CD4-positive, alpha-beta T cell treated with Interleukin-21 for 1 hour (primary cell): ENCODE measurements at regions not wholly inside any gene's neighbourhood (a gene's known extent, or its start where the extent isn't known, plus 50 kb on each side); places are given as distances from the start of the nearest gene placed in this dataset.

ENCODE experiments used
- DNase-seq: peaks from one replicate; pipeline ENCODE4 v3.0.0-alpha.2; 2020

DNA sequence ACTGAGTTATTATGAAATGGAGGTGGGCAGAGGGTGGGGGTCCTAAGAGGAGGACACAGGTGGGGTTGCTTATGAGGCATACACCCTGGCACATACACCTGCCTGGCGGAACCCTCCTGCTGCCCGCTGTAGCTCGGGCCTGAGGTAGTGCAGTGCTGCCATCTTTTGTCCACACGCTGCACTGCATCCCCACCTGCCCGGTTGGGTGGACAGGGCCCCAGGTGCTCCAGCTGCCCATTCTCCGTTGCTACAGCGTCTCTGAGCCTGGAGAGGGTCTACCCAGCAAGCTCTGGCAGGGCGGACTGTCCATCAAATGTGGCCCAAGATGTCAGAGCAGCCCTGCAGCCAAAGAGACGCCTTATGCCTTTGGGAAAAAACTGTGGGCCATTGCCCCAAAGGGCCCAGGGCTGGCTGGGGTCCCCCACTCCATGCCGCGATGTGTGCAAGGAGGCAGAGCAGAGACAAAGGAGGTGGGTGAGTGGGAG is 131.2 kb downstream of the BUD13 start:
- no peak for DNase-seq

DNA sequence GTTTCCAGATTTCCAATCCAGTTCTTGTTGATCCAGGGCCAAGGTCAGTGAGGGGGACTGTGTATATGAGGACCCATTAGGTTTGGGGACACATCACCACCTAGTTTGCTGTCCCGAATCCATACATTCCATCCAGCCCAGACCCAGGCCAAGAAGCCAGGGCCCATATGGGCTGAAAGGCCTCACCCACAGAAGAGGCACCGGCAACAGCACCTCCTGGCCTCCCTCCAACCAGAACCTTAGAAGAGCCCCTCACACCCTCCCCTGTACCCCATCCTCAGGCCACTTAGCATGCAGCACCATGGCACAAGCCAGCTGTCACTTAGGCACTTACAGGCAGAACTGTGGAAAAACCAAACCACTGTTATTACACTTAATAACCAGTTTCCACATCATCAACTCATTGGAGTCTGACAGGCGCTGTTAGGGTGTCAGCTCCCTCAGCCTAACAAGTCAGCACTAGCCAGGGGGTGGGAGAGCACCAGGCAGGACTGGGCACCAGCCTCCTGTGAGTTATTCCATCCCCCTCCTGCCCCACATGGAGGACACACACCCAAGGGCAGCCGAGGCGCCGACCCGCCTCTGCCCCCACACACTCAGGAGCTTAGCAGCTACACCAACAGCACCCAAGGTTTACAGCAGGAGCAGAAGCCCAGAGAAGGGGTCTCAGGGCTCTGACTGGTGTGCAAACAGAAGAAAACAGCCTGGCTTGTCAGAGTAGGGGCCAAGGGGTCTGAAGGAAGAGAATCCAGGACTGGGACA is 132.0 kb downstream of the BUD13 start:
- DNase-seq: no peak

DNA sequence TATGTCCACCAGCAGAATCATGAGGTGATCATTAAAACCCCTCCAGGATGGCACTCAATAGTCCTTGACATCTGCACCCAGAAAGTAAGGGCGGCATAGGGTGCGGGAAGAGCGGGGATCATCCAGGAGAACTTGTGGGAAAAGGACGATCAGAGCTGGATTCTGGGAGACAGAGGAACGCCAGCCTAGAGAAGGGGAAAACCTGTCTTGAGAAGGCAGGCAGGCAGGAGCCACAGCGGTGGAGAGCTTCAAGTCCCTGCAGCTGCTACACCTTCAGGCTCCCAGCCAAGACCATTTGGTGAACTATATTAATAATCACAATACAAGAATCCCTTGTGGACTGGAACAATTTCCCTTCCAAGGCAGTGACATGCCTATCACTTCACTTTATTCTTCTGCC is 134.3 kb downstream of the BUD13 start:
- DNase-seq: no peak

DNA sequence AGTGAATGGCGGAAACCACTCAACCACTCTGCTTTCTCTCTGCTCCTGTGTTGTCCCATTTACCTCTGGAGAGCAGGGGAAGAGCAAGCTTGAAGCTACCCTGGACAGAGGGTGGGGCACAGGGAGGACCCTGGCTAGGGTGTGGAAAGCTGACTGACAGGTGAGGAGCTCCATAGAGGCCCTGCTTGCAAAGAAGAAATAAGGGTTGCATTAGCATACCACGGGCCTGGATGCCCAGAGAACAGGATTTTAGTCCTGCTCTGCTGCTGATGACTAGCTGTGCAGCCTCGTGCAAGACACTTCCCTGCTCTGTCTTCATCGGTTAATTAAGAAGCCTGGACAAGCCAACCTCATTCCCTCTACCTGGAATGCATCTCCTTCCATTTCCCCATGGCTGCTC is 135.0 kb downstream of the BUD13 start:
- DNase-seq: no peak

DNA sequence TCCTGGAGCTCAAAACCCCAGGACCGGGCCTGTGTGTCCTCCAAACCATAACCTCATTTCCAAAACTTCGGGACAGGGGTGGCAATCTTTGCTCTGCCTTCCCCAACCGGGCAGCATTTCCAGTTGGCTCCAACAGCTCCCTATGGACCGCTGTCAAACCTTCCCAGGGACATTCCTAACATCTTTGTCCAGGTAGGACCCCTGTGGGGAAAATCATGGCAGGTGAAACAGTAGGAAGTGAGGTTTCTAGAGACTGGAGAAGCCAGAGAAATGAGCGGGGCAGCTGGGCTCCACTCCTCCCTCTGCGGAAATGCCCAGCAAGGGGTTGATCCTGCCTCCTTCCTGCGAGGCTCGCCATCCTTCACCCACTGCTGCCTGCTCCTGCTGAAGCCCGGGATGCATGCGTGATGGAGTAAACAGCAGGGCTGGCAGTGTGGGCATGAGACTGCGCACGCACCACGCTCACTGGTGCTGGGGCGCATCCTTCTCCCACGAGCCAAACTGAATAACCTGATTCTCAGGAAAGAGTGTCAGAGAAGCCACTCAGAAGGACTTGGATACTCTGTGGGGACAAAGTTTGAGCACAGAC is 136.4 kb downstream of the BUD13 start:
- no peak for DNase-seq

DNA sequence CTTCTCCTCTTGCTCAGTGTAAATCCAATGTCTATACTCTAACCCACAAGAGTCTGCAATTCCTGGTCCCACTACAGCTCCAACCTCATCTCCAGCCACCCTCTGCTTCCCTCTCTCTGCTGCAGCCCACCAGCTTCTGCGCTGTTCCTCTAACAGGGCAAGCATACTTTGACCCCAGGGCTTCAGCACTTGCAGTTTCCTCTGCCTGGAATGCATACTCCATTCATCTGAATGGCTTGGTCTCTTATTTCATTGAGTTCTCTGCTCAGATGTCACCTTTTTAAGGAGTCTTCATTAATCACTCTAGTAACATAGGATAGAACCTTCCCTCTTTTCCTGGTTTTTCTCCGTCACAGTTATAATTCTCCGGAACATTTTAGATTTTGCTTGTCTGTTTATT is 141.6 kb downstream of the BUD13 start:
- DNase-seq: no peak

DNA sequence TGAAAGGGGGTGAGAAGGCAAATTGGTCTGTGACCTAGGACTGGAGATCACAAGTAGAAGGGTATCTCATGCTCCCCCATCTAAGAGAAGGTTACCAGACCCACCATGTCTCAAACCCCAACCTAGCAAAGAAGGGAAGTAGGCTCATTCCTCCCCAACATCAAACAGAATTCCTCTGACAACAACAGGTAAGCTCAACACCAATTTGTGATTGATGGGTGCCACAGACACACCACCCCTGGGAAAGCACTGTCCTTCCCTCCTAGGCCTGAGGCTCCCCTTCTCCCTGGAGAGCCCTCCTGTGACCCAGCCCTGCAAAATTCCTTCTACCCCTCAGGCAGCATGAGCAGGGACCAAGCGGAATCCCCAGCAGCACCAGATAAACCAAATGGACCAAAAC is 154.3 kb downstream of the BUD13 start:
- no peak for DNase-seq

DNA sequence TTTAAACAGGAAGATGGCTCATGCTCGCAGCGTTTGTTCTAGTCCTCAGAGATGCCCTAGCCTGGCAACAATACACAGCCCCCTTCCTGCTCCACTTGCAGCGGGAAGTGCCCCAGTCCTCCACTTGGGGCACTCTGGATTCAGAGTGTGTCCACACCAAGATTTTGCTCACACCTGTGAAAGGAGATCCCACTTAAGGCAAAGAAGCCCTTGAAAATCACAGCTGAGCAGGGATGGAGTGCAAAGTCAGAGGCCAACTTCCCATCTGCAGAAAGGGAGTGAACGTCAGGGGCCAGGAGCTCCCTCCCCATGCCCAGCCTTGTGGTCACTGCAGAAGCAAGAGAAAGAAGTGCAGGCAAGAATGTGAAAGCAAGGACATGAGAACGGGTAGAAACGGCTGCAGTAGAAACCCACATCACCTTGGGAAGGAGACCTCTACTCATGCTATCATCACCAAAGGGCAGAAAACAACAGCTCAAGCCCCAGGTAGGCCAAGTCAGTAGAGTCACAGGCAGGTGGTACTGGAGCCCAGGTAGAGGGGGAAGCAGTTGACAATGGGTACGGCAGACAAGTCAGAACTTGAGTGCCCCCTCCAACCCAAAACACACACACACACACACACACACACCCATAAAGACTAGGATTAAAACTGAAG is 157.4 kb downstream of the BUD13 start:
- DNase-seq: no peak

DNA sequence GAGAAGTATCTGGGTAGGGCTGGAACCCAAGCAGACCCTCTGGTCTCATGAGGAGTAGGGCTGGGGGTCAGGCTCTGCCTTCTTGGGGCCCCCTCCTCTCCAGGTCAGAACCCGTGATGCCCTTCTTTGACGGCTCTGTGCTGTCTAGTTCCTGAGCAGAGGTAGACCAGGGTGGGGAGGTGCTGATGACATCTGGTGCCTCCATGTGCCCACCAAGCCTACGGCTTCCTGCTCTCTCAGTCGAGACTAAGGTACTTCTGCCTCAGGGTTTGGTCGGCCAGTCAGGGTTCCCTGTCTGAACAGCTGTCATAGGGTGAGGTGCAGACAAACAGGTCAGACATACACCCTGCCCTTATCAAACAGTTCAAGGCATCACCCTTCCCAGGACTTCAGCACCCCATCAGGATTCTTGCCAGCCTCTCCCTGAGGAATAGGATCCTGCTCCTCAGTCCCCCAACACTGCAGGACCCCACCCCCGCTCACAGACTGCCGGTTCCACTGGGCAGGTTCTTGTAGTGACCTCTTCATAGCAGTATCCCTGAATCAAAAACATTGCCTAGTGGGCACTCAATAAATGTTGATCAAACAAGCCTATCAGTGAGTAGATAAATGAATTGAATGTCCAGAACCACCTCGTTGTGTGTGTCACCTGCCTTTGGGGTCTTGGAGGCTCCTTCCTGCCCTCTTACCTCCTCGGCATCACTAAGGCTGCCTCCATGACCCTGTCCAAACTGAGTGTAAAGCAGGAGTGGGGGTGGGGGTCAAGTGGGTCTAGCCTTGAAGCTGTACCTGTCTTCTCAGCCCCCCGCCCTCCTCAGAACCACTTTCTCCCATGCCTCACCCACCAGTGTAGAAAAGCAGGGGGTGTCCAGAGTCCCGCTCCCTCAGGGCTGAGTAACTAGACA is 158.2 kb downstream of the BUD13 start:
- no peak for DNase-seq

DNA sequence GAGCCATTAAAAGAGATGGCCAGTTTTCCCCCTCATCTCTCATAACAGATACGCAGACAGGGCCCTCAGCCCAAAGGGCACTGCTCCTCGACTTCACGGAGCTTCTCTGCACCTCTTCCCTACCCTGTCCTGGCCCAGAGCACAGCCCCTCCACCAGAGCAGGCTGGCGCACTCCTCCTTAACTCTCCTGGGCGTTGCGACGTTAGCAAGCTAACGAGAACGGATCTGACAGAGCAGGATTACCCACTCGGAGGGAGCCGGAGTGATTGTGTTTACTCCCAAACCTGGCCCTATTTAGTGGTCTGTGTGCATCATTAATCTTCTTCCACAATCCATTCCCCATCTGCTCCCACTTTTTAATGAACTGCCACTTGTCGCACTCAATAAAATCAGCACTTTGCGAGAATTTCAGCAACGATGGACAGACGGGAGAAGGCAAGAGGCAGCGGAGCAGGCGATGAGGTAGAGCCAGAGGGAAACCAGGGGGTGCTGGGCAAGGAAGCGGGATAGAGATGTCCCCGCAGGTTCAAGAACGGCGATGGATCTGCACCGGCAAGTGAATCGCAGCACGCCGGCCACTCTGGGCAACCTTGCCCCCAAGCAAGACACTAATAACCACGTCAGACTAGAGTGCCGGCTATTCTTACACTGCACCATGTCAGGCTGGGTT is 159.4 kb downstream of the BUD13 start:
- no peak for DNase-seq

DNA sequence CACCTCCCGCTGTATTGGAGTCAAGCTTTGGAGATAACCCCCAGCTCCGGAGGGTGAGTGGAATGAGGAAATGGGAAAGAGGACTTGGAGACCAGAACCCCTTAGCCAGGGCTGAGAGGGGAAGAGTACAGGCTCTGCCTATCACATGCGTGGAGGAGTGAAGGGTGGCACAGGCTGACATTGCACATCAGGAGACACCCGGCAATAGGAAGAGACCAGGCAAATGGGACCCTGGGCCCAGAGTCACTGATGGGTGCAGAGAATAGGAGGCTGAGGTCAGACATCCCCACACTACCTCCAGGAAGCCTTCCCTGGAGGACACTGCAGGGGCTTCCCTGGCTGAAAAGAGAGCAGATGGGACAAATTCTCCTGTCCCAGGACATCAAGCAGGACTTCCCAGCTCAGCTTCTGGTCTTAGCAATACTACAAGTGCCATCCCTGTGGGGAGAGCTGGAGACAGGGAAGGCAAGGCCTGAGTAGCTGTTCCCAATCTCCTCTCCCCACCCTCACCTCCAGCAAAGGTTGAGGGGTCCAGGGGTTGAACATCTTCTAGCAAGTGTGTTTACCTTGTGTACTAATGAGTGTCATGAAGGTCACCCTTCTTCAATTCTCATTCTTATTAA is 160.7 kb downstream of the BUD13 start:
- DNase-seq: no peak

DNA sequence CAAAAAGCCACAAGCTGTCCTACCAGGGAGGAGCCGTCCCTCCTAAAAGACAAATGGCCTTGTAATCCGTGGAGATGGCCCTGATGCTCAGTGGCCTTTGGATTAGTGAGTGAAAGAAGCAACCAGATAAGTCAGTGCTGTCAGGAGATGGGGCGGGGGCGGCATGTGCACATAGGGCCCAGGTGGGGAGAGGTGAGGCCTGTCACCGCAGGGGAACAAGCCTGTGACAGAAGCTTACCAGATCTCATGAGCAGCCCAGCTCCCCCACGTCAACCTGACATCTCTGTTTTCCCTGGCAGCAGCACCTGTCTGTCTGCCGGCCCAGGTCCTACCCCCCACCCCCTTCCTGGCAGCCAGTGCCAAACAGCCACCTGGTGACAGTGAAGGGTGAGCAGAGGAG is 162.6 kb downstream of the BUD13 start:
- no peak for DNase-seq

DNA sequence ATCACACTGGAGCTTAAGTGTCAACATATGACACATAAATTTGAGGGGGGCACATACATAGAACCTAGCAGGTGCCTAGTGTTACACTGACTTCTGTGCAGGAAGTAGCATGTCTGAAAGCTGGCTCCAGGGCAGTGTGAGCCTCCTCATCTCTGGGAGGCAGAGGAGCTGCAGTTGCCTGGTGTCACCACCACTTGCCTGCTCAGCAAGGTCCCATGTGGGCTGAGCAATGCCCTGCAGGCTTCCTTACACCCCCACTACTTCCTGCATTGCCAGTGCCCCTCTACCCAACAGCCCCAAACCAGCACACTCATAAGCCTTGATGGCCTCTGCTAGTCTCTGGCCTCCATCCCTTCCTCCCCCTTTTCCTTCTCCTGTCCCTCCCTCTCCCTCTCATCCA is 165.8 kb downstream of the BUD13 start:
- DNase-seq: no peak

DNA sequence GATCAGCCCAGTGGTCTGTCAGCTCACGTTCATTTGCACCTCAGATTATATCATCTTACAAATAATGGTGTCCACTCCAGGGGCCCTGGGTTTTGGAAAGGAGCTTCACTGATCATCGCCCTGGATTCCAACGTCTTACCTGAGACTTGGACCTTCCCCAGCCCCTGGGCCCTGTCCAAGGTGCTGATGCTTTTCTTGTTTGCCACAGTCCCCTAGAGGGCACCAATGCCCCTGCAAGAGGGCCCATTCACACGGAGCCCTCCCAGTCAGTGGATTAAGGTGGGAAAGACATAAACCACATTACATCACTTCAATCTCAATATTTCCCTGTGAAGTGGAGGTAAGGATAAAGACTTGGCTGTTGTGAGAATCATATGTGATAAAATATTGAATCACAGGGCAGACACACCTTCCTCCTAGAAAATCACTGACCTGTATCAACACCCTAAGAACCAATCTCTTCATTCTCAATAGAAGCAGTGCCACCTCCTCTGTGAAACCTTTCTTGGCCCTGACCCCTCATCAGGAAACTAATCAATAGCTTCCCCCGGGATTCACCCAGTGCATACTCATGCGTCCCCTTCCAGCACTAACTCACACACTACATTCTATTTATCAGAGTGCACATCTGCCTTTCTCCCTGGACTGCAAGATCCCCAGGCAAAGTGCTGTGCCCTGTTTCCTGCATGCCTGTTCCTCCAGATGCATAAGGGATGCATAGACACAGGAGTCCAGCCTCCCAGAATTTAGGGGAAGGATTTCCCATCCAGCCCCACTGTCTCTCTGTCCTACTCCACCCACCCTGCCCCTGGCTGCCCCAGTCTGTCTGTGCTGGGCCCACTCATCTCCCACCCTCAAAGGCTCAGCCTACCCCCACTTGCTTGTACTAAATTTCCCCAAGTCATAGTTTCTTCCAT is 167.0 kb downstream of the BUD13 start:
- DNase-seq: no peak

DNA sequence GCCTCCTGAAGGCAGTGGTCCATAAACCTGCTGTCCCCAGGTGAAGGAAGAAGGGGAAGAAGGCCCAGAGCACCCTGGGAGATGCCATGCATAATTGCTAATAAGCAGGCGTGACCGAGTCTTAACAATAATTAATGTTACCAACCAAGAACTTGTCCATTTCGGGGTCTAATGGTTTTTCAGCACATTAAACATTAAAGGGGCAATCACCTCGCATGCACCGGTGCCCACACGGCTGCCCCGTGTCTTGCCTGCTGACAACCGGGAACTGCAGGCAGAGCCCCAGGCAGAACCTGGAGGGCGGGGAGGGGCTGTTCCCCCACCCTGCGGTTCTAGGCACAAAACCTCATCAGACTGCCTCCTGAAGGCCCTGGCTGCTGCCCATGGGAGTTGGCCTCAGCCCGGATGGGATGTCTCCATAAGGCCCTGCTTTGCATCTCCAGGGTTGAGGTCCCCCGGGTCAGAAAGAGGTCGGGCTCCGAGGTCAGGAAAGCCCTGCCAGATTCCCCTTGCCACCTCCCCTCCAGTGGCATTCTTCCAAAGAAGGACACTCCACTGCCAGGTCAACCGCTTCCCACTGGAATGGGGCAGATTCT is 169.0 kb downstream of the BUD13 start:
- no peak for DNase-seq

DNA sequence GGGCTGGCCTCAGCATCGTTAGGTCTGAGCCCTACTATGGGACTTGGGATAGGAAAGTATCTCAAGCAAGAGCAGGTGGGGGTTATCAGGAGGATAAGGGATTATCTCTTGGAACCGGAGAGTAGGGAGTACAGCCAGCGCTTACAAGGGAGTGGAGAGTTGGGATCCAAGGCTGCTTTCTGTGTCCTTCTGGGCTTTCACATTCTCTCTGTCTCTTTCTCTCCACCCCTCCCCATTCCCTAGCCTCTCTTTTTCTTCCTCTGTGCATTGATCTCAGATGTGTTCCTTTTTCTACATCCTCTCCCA is 170.2 kb downstream of the BUD13 start:
- DNase-seq: no peak

DNA sequence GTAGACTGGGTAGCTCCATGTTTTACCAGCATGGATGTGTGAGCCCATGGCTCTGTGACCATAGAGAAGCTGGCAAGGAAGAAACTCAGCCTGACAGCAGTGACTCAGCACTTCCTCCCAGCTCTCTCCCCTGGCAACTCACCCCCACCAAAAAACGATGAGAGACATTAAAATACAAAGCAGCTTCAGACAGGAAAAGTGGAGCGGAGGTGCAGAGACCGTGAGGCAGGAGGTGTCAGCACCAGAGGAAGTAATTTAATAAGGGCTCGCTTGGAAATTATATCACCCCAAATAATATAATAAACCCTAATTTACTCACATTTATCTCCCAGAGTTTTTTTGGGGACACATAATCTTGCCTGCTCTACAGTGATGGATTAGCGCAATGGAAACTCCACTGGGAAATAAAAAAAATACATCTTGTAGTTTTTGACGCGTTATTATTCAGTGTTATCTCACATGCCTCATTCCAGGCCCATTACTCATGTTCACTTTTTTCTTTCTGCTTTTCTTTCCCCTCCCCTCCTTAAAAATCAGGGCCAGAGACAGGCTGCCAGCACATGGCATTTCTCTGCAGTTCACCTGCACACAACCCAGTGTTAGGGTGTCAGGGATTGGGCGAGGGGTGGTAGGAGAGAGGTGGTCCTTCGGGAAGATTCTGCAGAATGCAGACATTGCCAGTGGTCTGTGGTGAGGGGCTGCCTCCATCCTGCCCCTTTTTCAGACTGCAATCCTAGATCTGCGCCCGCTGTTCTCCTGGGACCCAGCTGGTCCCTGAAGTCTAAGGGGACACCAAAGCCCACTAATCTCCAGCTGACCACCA is 170.8 kb downstream of the BUD13 start:
- no peak for DNase-seq

DNA sequence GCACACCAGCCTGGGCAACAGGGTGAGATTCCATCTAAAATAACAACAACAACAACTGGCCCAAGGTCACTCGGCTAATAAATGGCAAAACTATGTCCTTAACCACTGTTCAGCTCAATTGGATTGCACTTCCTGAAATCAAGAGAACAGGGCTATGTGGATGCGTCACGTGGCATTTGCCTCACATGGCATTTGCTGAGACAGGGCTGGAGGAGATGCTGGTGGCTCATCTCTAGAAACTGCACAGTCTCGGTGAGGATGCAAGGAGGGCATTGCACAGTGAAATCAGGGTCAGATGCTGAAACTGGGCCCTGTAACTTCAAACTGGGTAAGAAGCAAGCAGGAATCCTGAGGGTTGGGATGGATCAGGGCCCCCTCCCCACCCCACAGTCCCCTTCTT is 171.9 kb downstream of the BUD13 start:
- no peak for DNase-seq

DNA sequence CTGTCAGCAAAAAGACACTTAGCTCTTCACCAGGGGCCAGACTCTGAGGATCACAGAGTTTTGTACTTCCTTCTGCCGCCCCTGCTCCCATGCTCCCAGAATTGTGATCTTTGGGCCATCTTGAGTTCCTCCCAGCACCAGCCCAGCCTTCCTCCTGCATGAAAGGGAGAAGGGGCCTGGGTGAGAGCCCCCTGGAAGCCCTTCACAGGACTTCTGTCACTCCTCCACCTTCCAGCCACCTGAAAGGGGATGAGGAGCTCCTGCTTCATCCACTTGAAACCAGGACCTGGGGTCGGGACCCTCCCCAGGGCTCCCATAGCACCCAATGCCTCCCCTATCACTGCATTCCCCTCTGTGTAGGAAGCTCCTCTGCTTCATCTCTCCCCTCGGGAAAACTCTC is 174.2 kb downstream of the BUD13 start:
- DNase-seq: no peak

DNA sequence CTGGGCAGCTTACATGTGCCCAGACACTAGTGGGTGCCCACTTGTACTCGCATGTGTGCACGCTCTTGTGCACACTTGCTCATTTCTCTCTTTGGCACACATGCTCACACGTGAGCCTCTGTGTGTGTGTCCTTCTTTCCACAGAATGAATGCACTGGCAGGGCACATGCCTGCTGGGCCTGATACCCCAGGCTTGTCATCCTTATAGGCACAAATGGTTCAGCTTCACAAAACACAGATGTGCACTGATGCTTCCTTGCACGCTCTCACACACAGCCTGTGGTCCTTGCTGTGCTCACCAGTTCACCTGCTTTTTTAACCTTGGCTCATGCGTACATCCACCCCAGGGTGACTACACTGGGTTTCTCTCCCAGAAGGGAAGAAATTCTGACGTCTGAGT is 174.8 kb downstream of the BUD13 start:
- DNase-seq: no peak
